DND-41 (cell line): ENCODE measurements at regions not wholly inside any gene's neighbourhood (a gene's known extent, or its start where the extent isn't known, plus 50 kb on each side); places are given as distances from the start of the nearest gene placed in this dataset.

Source experiments
- CTCF ChIP-seq: IDR thresholded peaks from 2 replicates; pipeline ENCODE4 v1.5.1; 2012; ENCODE audit warnings: borderline replicate concordance, low read length, moderate library complexity, mild to moderate bottlenecking; ENCODE audit not compliant: poor library complexity, severe bottlenecking; ENCODE audit errors: extremely low read depth
- EZH2 ChIP-seq: IDR thresholded peaks from 3 replicates; pipeline ENCODE4 v1.6.1; 2012; ENCODE audit warnings: borderline replicate concordance, low read depth, mild to moderate bottlenecking, moderate library complexity, low read length, inconsistent platforms; ENCODE audit not compliant: severe bottlenecking

DNA sequence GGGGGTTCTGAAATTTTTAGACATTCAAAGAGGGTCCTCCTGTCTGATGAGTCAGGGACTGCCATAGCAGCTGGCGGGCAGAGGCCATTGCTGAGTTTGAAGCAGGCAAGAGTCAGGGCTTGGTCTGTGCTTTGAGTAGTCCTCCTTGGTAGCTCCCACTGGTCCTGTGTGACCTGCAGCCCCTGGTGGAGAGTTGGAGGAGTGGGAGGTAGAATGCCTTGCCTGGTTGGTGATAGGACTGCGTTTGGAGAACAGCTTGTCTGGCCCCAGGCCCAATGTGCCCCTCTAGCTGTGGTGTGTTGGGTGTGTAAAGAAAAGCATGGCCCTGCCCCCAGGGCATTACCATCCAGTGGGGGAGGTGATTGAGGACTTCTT, 116.7 kb downstream of the BEGAIN start:
- TF ChIP-seq EZH2: no peak
- TF ChIP-seq CTCF: peak; percentile 15
